LNCAP (cell line): ENCODE measurements at regions not wholly inside any gene's neighbourhood (a gene's known extent, or its start where the extent isn't known, plus 50 kb on each side); places are given as distances from the start of the nearest gene placed in this dataset.

ENCODE experiments used
- CTCF ChIP-seq: fragments of 450-650 bp; IDR thresholded peaks from 2 replicates; pipeline ENCODE4 v1.5.1; 2017; ENCODE audit warnings: mild to moderate bottlenecking

DNA sequence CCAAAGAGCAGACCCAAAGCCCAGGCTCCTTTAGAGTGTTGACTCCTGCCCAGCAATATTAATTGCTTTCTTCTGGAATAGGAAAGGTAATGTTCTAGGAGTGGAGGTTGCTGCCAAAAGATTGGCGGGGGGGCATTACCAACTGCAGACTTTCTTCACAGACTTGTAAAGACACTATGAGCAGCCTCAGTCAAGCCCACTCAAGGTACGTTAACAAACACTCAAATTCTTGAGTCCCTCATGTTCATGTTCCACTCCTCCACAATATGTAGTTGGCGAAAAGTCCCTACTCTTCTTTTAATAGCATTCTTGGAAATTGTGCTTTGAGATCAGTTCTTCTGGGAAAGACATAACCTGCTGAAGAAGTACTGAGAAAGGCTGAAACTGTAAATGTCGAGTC is 409.2 kb upstream of the KIF2A start:
- no peak for TF ChIP-seq CTCF

DNA sequence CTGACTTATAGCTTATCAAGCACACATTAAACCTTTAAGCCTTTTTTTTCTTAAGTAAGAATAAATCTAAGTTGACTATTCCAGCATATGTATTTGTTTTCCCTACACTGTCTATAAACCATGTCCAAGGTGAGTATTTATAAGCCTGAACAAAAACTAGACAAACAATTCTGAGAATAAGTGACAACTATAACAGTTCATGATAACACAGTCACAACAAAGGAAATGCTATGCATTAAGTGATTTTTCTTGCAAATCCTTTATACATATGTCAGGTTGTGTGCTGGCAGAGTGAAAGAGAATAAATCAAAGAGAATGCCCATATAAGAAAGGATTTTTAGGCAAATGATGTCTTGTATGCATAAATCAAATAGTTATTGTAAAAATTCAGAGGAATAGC is 408.8 kb upstream of the KIF2A start:
- TF ChIP-seq CTCF, result no peak

- TF ChIP-seq CTCF, result no peak
These were observed 404.0 kb upstream of the KIF2A start for GRCh38 chr5:61901997-61902396.

- no peak for TF ChIP-seq CTCF
These were observed 401.3 kb upstream of the KIF2A start for GRCh38 chr5:61904730-61905129.

GRCh38 chr5:61905613-61906012 is 400.4 kb upstream of the KIF2A start:
- no peak for TF ChIP-seq CTCF

DNA sequence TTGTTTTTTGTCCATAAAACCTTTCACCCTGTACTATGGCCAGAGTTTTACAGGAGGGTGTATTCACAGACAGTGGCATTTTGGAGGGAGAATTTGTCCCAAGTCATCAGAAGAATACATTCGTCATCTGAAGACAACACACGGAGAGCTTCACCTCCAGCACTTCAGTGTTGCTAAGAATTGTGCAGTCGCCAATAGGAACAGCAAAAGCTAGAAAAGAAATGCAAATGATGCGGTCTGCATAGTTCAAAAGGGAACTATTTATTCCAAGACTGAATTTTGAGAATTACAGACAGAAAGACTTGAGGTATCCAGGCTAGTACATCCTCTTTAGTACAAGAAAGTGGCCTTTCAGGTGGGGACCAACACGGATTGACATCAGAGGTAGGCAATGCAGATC is 399.2 kb upstream of the KIF2A start:
- TF ChIP-seq CTCF, result no peak

DNA sequence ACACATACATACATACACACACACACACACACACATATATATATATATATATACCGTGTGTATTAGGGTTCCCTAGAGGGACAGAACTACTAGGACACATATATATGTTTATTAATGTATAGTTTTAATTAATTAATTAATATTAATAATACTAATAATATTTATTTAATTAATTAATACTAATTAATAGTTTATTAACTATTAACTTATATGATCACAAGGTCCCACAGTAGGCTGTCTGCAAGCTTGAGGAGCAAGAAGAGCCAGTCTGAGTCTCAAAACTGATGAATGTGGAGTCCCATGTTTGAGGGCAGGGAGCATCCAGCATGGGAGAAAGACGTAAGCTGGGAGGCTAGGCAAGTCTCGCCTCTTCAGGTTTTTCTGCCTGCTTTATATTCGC is 398.0 kb upstream of the KIF2A start:
- no peak for TF ChIP-seq CTCF

DNA sequence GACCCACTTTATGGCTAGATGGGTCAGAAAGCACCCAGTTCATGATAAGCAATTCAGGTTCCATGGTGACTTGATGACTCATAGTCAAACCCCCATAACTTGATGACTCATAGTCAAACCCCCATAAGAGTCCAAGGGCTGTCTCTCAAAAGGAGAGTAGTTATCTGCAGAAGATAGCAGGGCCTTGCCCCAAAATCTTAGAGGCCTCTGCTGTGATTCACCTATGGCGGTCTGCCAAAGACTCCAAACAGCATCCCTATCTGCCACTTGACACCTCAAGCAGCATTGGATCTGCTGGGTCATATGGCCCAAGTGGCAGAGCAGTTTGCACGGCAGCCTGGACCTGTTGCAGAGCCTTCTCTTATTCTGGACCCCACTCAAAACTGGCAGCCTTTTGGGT is 395.2 kb upstream of the KIF2A start:
- TF ChIP-seq CTCF, result no peak
